ENCODE measurements at regions not wholly inside any gene's neighbourhood (a gene's known extent, or its start where the extent isn't known, plus 50 kb on each side); places are given as distances from the start of the nearest gene placed in this dataset.
"Not testable (repeated sequence)": the region's sequence is repeated elsewhere in the genome, so short reads cannot be mapped to it uniquely, and the experiment has no call there.

- Mint-ChIP-seq H3K9me3 (peaks cover 12% of the 10 kb centered on the region in 2 donors), H3K27ac (no peak overlapping the region), H3K27me3 (no peaks in the 10 kb centered on the region), H3K4me1 (no peaks in the 10 kb centered on the region), H3K4me3 (no peak overlapping the region)
- no peak for ATAC-seq
- no peak for DNase-seq
Measured at GRCh38 chr3:90145094-90145860, 1037.9 kb downstream of the EPHA3 start.

- no peak overlapping the region for H3K27ac Mint-ChIP-seq
- no peaks in the 10 kb centered on the region for H3K27me3 Mint-ChIP-seq
- ATAC-seq (no peak), DNase-seq (no peak)
- H3K4me3 Mint-ChIP-seq = no peak overlapping the region
- H3K4me1 Mint-ChIP-seq = no peaks in the 10 kb centered on the region
- H3K9me3 Mint-ChIP-seq = peaks cover 5 to 9% of the 10 kb centered on the region in 2 donors
Measured at GRCh38 chr3:90180096-90180495, 1072.7 kb downstream of the EPHA3 start.

- no peak for DNase-seq
- ATAC-seq = no peak
Measured at GRCh38 chr3:90180543-90180942, 1073.1 kb downstream of the EPHA3 start.

GRCh38 chr3:90182291-90182976 lies 1075.0 kb downstream of the EPHA3 start:
- not testable (repeated sequence) for H3K27me3 Mint-ChIP-seq, H3K4me3 Mint-ChIP-seq, DNase-seq, ATAC-seq, H3K4me1 Mint-ChIP-seq, H3K27ac Mint-ChIP-seq
- peaks cover 5 to 16% of the 10 kb centered on the region in 2 donors for H3K9me3 Mint-ChIP-seq

More at GRCh38 chr3:90180543-90180942, 1073.1 kb downstream of the EPHA3 start:
- no peaks in the 10 kb centered on the region for H3K4me1 Mint-ChIP-seq
- H3K4me3 Mint-ChIP-seq = no peak overlapping the region
- no peak overlapping the region for H3K27ac Mint-ChIP-seq
- no peaks in the 10 kb centered on the region for H3K27me3 Mint-ChIP-seq
- H3K9me3 Mint-ChIP-seq = peaks cover 5 to 12% of the 10 kb centered on the region in 2 donors

- no peak for DNase-seq
- Mint-ChIP-seq H3K27ac (no peak overlapping the region), H3K4me3 (no peak overlapping the region), H3K27me3 (no peaks in the 10 kb centered on the region), H3K9me3 (peaks cover 0 to 21% of the 10 kb centered on the region in 2 donors), H3K4me1 (no peaks in the 10 kb centered on the region)
- no peak for ATAC-seq
Measured at GRCh38 chr3:90184861-90185260, 1077.4 kb downstream of the EPHA3 start.

- not testable (repeated sequence) for H3K27me3 Mint-ChIP-seq, ATAC-seq, H3K4me1 Mint-ChIP-seq, DNase-seq, H3K27ac Mint-ChIP-seq, H3K4me3 Mint-ChIP-seq
- H3K9me3 Mint-ChIP-seq = peaks cover 8 to 24% of the 10 kb centered on the region in 2 donors
Measured at GRCh38 chr3:90197383-90197782, 1090.0 kb downstream of the EPHA3 start.

- peaks cover 9 to 12% of the 10 kb centered on the region in 2 donors for H3K9me3 Mint-ChIP-seq
- H3K4me3 Mint-ChIP-seq, H3K27me3 Mint-ChIP-seq, DNase-seq, H3K4me1 Mint-ChIP-seq, ATAC-seq, H3K27ac Mint-ChIP-seq: not testable (repeated sequence)
Measured at GRCh38 chr3:90202931-90203330, 1095.5 kb downstream of the EPHA3 start.

- H3K9me3 Mint-ChIP-seq = peaks cover 13 to 14% of the 10 kb centered on the region in 2 donors
- H3K27ac Mint-ChIP-seq, DNase-seq: not testable (repeated sequence)
Measured at GRCh38 chr3:90206482-90206881, 1099.1 kb downstream of the EPHA3 start.

GRCh38 chr3:90207353-90208097 lies 1100.1 kb downstream of the EPHA3 start:
- not testable (repeated sequence) for H3K27ac Mint-ChIP-seq, ATAC-seq, H3K4me3 Mint-ChIP-seq, DNase-seq, H3K4me1 Mint-ChIP-seq, H3K27me3 Mint-ChIP-seq
- peaks cover 18 to 21% of the 10 kb centered on the region in 2 donors for H3K9me3 Mint-ChIP-seq

More at GRCh38 chr3:90206482-90206881, 1099.1 kb downstream of the EPHA3 start:
- not testable (repeated sequence) for ATAC-seq, H3K4me3 Mint-ChIP-seq, H3K27me3 Mint-ChIP-seq, H3K4me1 Mint-ChIP-seq

- H3K4me3 Mint-ChIP-seq = no peak overlapping the region
- no peak for DNase-seq
- H3K27me3 Mint-ChIP-seq = no peaks in the 10 kb centered on the region
- H3K27ac Mint-ChIP-seq = no peak overlapping the region
- no peaks in the 10 kb centered on the region for H3K4me1 Mint-ChIP-seq
- no peak for ATAC-seq
- H3K9me3 Mint-ChIP-seq = peaks cover 10 to 21% of the 10 kb centered on the region in 2 donors
Measured at GRCh38 chr3:90221900-90222299, 1114.5 kb downstream of the EPHA3 start.

GRCh38 chr3:90241481-90241880 lies 1134.1 kb downstream of the EPHA3 start:
- H3K4me3 Mint-ChIP-seq = no peak overlapping the region
- no peaks in the 10 kb centered on the region for H3K4me1 Mint-ChIP-seq
- peaks cover 16 to 21% of the 10 kb centered on the region in 2 donors for H3K9me3 Mint-ChIP-seq
- H3K27ac Mint-ChIP-seq = no peak overlapping the region
- DNase-seq (no peak), ATAC-seq (no peak)
- no peaks in the 10 kb centered on the region for H3K27me3 Mint-ChIP-seq

GRCh38 chr3:90253131-90253530 lies 1145.7 kb downstream of the EPHA3 start:
- ATAC-seq (no peak), DNase-seq (no peak)
- no peaks in the 10 kb centered on the region for H3K4me1 Mint-ChIP-seq
- H3K27ac Mint-ChIP-seq = no peak overlapping the region
- H3K27me3 Mint-ChIP-seq = no peaks in the 10 kb centered on the region
- no peaks in the 10 kb centered on the region for H3K9me3 Mint-ChIP-seq
- H3K4me3 Mint-ChIP-seq = no peak overlapping the region

GRCh38 chr3:90261481-90262433 lies 1154.3 kb downstream of the EPHA3 start:
- H3K9me3 Mint-ChIP-seq = peaks cover 9 to 20% of the 10 kb centered on the region in 2 donors
- H3K4me1 Mint-ChIP-seq = no peaks in the 10 kb centered on the region
- ATAC-seq = no peak
- no peak overlapping the region for H3K27ac Mint-ChIP-seq
- H3K27me3 Mint-ChIP-seq = no peaks in the 10 kb centered on the region
- no peak overlapping the region for H3K4me3 Mint-ChIP-seq
- DNase-seq = no peak
